Tibial nerve (tissue), 4 donors: ENCODE measurements at regions not wholly inside any gene's neighbourhood (a gene's known extent, or its start where the extent isn't known, plus 50 kb on each side); places are given as distances from the start of the nearest gene placed in this dataset.

ENCODE experiments used
- DNase-seq, 2 donors: peaks; one replicate each; pipeline ENCODE4 v3.0.0-alpha.2; 2019; ENCODE audit warnings: low spot score in 2 of 2
- H3K27ac ChIP-seq, 4 donors: fragments of 200-600 bp; sonication (generic) in 3 of 4; one replicate each; pipeline ENCODE4 v1.5.1; 2017 to 2019; ENCODE audit warnings: mild to moderate bottlenecking in 1 of 4
- H3K27me3 ChIP-seq, 2 donors: fragments of 200-600 bp; sonication (generic) in 1 of 2; one replicate each; pipeline versions ENCODE4 v1.5.1 to v1.6.0; 2017 to 2019
- H3K36me3 ChIP-seq, 3 donors: fragments of 200-600 bp; sonication (generic); one replicate each; pipeline ENCODE4 v1.5.1; 2018 to 2019
- H3K4me1 ChIP-seq, 4 donors: fragments of 200-600 bp; sonication (generic) in 3 of 4; one replicate each; pipeline ENCODE4 v1.5.1; 2017 to 2019
- H3K4me3 ChIP-seq, 4 donors: fragments of 200-600 bp; sonication (generic) in 3 of 4; one replicate each; pipeline ENCODE4 v1.5.1; 2017 to 2019; ENCODE audit warnings: mild to moderate bottlenecking in 1 of 4, moderate library complexity in 1 of 4
- H3K9me3 ChIP-seq, 4 donors: fragments of 200-600 bp; sonication (generic) in 3 of 4; one replicate each; pipeline ENCODE4 v1.5.1; 2017 to 2019
- EP300 ChIP-seq, 2 donors: sonication (generic); formaldehyde crosslinking; IDR thresholded peaks; one replicate each; pipeline ENCODE4 v1.6.1; 2017; ENCODE audit warnings: antibody characterized with exemption in 2 of 2, mild to moderate bottlenecking in 1 of 2
- POLR2A ChIP-seq, 2 donors: fragments of 450-650 bp; IDR thresholded peaks; one replicate each; pipeline ENCODE4 v1.6.1; 2017; ENCODE audit warnings: antibody characterized with exemption in 2 of 2, mild to moderate bottlenecking in 2 of 2, moderate library complexity in 2 of 2
- WGBS, 2 donors: methylation state at CpG; one replicate each; pipeline ENCODE4 v1.1.5; 2018; 5-methylcytosine and 5-hydroxymethylcytosine counted together
- TF ChIP-seq, protein P1 (sequence below), 5 experiments: fragments of 200-600 bp in 3 of 5; fragments of 450-650 bp in 2 of 5; sonication (generic) in 3 of 5; IDR thresholded peaks; one replicate each; pipeline ENCODE4 v1.5.1; 2016 to 2019; ENCODE audit warnings: antibody characterized with exemption in 5 of 5, mild to moderate bottlenecking in 3 of 5, moderate library complexity in 2 of 5

DNA sequence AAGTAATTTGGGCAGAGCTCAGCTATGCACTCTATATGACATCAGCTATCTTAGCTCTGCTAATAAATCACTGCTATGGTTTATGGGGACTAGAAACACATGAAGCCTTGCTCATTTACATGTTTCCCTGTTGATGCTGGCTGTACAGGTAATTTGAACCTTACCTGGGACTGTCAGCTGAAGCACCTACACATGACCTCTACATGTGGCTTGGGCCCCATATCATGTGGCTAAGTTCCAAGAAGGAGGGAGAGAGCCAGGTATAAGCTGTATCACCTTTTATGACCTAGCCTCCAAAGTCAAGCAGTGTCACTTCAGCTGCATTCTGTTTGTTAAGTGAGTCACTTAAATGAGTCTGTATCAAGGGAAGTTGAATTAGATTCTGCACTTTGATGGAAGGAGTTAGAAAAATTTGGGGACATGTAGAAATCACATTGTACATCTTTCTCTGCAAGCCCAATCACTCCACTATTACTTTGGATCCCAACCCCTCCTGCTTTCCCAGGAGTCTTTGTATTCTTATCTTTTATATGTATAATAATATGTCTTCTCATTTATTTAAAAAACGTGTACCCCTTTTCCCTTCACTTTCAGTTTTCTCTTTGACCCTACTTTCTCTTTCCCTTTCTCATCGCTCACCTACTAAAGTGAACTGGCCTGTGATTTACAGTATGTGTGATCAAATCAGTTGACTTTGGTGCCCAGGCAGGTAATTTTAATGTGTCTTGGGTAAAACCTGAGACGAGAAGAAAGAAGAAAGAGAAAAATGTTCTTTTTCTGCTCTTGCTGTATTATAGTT lies 53.4 kb upstream of the PRKACB start:
- TF ChIP-seq, protein P1, sequence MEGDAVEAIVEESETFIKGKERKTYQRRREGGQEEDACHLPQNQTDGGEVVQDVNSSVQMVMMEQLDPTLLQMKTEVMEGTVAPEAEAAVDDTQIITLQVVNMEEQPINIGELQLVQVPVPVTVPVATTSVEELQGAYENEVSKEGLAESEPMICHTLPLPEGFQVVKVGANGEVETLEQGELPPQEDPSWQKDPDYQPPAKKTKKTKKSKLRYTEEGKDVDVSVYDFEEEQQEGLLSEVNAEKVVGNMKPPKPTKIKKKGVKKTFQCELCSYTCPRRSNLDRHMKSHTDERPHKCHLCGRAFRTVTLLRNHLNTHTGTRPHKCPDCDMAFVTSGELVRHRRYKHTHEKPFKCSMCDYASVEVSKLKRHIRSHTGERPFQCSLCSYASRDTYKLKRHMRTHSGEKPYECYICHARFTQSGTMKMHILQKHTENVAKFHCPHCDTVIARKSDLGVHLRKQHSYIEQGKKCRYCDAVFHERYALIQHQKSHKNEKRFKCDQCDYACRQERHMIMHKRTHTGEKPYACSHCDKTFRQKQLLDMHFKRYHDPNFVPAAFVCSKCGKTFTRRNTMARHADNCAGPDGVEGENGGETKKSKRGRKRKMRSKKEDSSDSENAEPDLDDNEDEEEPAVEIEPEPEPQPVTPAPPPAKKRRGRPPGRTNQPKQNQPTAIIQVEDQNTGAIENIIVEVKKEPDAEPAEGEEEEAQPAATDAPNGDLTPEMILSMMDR (IDR thresholded peaks at IDR 0.05) = no peak
- no peak for TF ChIP-seq POLR2A (IDR thresholded peaks at IDR 0.05)
- TF ChIP-seq EP300 (IDR thresholded peaks at IDR 0.05) = no peak
- no peaks in the 10 kb centered on the region for H3K4me1 ChIP-seq
- WGBS, 2 donors = 73 to 81% methylated on average over 3 of the region's 3 CpGs
- DNase-seq = no peak
- no peaks in the 10 kb centered on the region for H3K27me3 ChIP-seq
- peaks cover 0 to 7% (median 0%) of the 10 kb centered on the region in 3 donors for H3K36me3 ChIP-seq
- H3K9me3 ChIP-seq = no peaks in the 10 kb centered on the region
- no peak overlapping the region for H3K4me3 ChIP-seq
- no peak overlapping the region for H3K27ac ChIP-seq

DNA sequence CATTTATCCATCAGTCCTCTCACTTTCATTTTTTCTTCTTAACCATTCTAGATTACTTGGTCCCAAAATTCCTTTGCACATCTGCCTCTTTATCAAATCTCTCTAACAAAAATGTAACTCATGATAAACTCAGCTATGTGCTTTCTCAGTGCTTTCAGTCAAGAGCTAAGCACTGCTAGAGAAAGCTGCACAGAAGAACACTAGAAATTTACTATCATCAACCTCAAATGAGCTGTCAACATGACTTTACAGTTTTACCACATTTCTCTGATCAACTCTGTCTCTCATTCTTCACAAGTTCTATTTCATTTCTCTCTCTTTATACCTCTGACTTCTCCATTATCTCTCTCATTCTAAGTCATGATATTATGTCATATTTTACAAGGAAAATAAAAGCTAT lies 54.2 kb upstream of the PRKACB start:
- Histone ChIP-seq H3K9me3 (no peaks in the 10 kb centered on the region), H3K36me3 (peaks cover 0 to 7% (median 0%) of the 10 kb centered on the region in 3 donors), H3K27ac (no peak overlapping the region), H3K27me3 (no peaks in the 10 kb centered on the region), H3K4me3 (no peak overlapping the region), H3K4me1 (no peaks in the 10 kb centered on the region)
- TF ChIP-seq EP300 (IDR thresholded peaks at IDR 0.05) = no peak
- DNase-seq = no peak

- H3K27me3 ChIP-seq = no peaks in the 10 kb centered on the region
- no peak for TF ChIP-seq EP300 (IDR thresholded peaks at IDR 0.05)
- no peak for TF ChIP-seq POLR2A (IDR thresholded peaks at IDR 0.05)
- TF ChIP-seq, protein P1 (IDR thresholded peaks at IDR 0.05) = no peak
- no peak for DNase-seq
- no peaks in the 10 kb centered on the region for H3K4me1 ChIP-seq
- no peaks in the 10 kb centered on the region for H3K9me3 ChIP-seq
- no peak overlapping the region for H3K4me3 ChIP-seq
- H3K36me3 ChIP-seq = peaks cover 0 to 7% (median 0%) of the 10 kb centered on the region in 3 donors
- no peak overlapping the region for H3K27ac ChIP-seq
These were observed 54.6 kb upstream of the PRKACB start for GRCh38 chr1:84089465-84089864.

- WGBS, 2 donors = 70 to 83% methylated on average over 3 of the region's 3 CpGs
- Histone ChIP-seq H3K27me3 (no peaks in the 10 kb centered on the region), H3K9me3 (no peaks in the 10 kb centered on the region), H3K36me3 (peaks cover 0 to 7% (median 0%) of the 10 kb centered on the region in 3 donors), H3K4me1 (no peaks in the 10 kb centered on the region), H3K27ac (no peak overlapping the region), H3K4me3 (no peak overlapping the region)
- TF ChIP-seq EP300 (IDR thresholded peaks at IDR 0.05) = no peak
- TF ChIP-seq, protein P1 (IDR thresholded peaks at IDR 0.05) = no peak
- no peak for TF ChIP-seq POLR2A (IDR thresholded peaks at IDR 0.05)
- no peak for DNase-seq
These were observed 57.5 kb upstream of the PRKACB start for GRCh38 chr1:84086616-84087015.

GRCh38 chr1:84086189-84086588 lies 57.9 kb upstream of the PRKACB start:
- TF ChIP-seq, protein P1 (IDR thresholded peaks at IDR 0.05) = no peak
- TF ChIP-seq EP300 (IDR thresholded peaks at IDR 0.05) (no peak), POLR2A (IDR thresholded peaks at IDR 0.05) (no peak)
- Histone ChIP-seq H3K4me1 (no peaks in the 10 kb centered on the region), H3K27ac (no peak overlapping the region), H3K36me3 (peaks cover 0 to 7% (median 0%) of the 10 kb centered on the region in 3 donors), H3K4me3 (no peak overlapping the region), H3K9me3 (no peaks in the 10 kb centered on the region), H3K27me3 (no peaks in the 10 kb centered on the region)
- DNase-seq = no peak
- WGBS, 2 donors = 84% methylated on average over 5 of the region's 5 CpGs
